MCF 10A (cell line): ENCODE measurements at regions not wholly inside any gene's neighbourhood (a gene's known extent, or its start where the extent isn't known, plus 50 kb on each side); places are given as distances from the start of the nearest gene placed in this dataset.

Experiments used
- BruUV-seq: library from RNA; stranded (reverse); fragments of 400-500 nt; replicated peaks from 2 replicates; lab custom pipeline; 2021; lab: Mats Ljungman, UMichigan
- CTCF ChIA-PET: fragments of 300-600 bp; sonication (Branson Sonifier 250); formaldehyde crosslinking; extraction: SDS; loops from one replicate; lab custom pipeline; 2021; ENCODE audit warnings: antibody characterized with exemption, inconsistent platforms; lab: Yijun Ruan, JAX
- POLR2A ChIA-PET: fragments of 300-600, 350-650 bp; sonication (Branson Sonifier 250); formaldehyde crosslinking; extraction: SDS; loops from one replicate; lab custom pipeline; 2020; ENCODE audit warnings: antibody characterized with exemption, inconsistent platforms; lab: Yijun Ruan, JAX
- DNase-seq: peaks from one replicate; pipeline ENCODE4 v3.0.0-alpha.2; 2018; ENCODE audit not compliant: unreplicated experiment
- H3K27ac Mint-ChIP-seq: one replicate; pipeline ENCODE4 v1.8.0; 2022; ENCODE audit warnings: mild to moderate bottlenecking, low read depth, mixed read lengths; ENCODE audit not compliant: unreplicated experiment
- H3K27me3 Mint-ChIP-seq: one replicate; pipeline ENCODE4 v1.8.0; 2022; ENCODE audit warnings: mixed read lengths; ENCODE audit not compliant: insufficient read depth, unreplicated experiment
- H3K36me3 Mint-ChIP-seq: one replicate; pipeline ENCODE4 v1.8.0; 2022; ENCODE audit warnings: mild to moderate bottlenecking, moderate library complexity, mixed read lengths; ENCODE audit not compliant: insufficient read depth, unreplicated experiment
- H3K4me1 Mint-ChIP-seq: one replicate; pipeline ENCODE4 v1.8.0; 2022; ENCODE audit warnings: mixed read lengths; ENCODE audit not compliant: insufficient read depth, unreplicated experiment
- H3K4me3 Mint-ChIP-seq: one replicate; pipeline ENCODE4 v1.8.0; 2022; ENCODE audit warnings: mild to moderate bottlenecking, moderate library complexity, mixed read lengths; ENCODE audit not compliant: unreplicated experiment
- H3K9me3 Mint-ChIP-seq: one replicate; pipeline ENCODE4 v1.8.0; 2022; ENCODE audit warnings: mixed read lengths; ENCODE audit not compliant: unreplicated experiment
- CTCF ChIP-seq: fragments of 200-600 bp; IDR thresholded peaks from one replicate; pipeline ENCODE4 v1.8.0; 2022; ENCODE audit warnings: antibody characterized with exemption, mild to moderate bottlenecking; ENCODE audit not compliant: unreplicated experiment
- intact Hi-C: fragments of 100-400 bp; cut with micrococcal nuclease; formaldehyde crosslinking; loops from 2 replicates; pipeline ENCODE4 v1.14.1; 2022

- Mint-ChIP-seq H3K27me3 (no peaks in the 10 kb centered on the region), H3K4me1 (peaks cover 27% of the 10 kb centered on the region), H3K36me3 (no peaks in the 10 kb centered on the region), H3K4me3 (no peak overlapping the region), H3K27ac (peak overlapping the region; percentile 65), H3K9me3 (no peaks in the 10 kb centered on the region)
- no TSS peak for BruUV-seq
- TF ChIP-seq CTCF: no peak
- POLR2A ChIA-PET: interaction anchor here (1.1 to 1.8 kb wide), 2 partner anchors 57 to 146 kb away, joined by 6 to 7 read pairs; no protein-coding TSS in a partner anchor
- no peak for DNase-seq
- CTCF ChIA-PET: interaction anchor here (0.6 to 2.6 kb wide), 14 partner anchors 9 to 392 kb away, joined by 3 to 33 read pairs (median 4); partner anchors contain the start of gene HSD17B6
- intact Hi-C loops: loop anchor here (1.0 kb wide), 1 partner anchor 146 kb away; no protein-coding TSS in a partner anchor
Observed at GRCh38 chr12:56840922-56841321, 77.8 kb downstream of the HSD17B6 start.

DNA sequence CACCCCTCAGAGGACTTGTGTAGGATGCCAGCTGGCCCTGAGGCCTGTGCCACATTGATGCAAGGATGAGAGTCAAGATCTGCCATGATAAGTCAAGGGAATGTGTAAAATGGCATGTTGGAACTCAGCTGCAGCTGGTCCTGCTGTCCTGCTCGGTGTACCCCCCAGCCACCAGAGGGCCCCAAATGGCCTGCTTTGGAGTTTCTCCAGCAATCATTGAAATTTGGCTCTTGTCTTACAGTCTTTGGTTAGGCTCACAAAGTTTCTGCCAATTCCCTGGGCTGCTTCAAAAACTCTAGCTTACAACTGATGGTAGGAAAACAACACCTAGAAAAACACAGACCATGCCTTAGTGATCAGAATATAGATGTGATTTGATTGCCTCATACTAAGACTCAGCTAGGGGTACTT lies 76.8 kb downstream of the HSD17B6 start:
- ChIA-PET POLR2A (interaction anchor here (0.5 to 1.8 kb wide), 7 partner anchors 18 to 149 kb away, joined by 3 to 7 read pairs (median 6); no protein-coding TSS in a partner anchor), CTCF (interaction anchor here (0.6 to 2.6 kb wide), 23 partner anchors 9 to 393 kb away, joined by 3 to 33 read pairs (median 3); partner anchors contain the start of gene HSD17B6)
- DNase-seq: peak; percentile 71
- peak; percentile 54 for TF ChIP-seq CTCF
- Mint-ChIP-seq H3K9me3 (no peaks in the 10 kb centered on the region), H3K4me3 (no peak overlapping the region), H3K4me1 (peaks cover 30% of the 10 kb centered on the region), H3K27me3 (no peaks in the 10 kb centered on the region), H3K27ac (no peak overlapping the region), H3K36me3 (no peaks in the 10 kb centered on the region)
- no TSS peak for BruUV-seq
- intact Hi-C loops: loop anchor here (1.0 to 5.0 kb wide), 2 partner anchors 83 to 147 kb away; no protein-coding TSS in a partner anchor

GRCh38 chr12:56839489-56839848 lies 76.3 kb downstream of the HSD17B6 start:
- Mint-ChIP-seq H3K9me3 (no peaks in the 10 kb centered on the region), H3K4me3 (no peak overlapping the region), H3K27me3 (no peaks in the 10 kb centered on the region), H3K4me1 (peaks cover 30% of the 10 kb centered on the region), H3K27ac (no peak overlapping the region), H3K36me3 (no peaks in the 10 kb centered on the region)
- DNase-seq: no peak
- intact Hi-C loops: loop anchor here (5.0 kb wide), 1 partner anchor 82 kb away; no protein-coding TSS in a partner anchor
- CTCF ChIA-PET: interaction anchor here (0.6 to 2.6 kb wide), 8 partner anchors 50 to 162 kb away, joined by 3 to 33 read pairs (median 3); no protein-coding TSS in a partner anchor
- no peak for TF ChIP-seq CTCF
- BruUV-seq: no TSS peak
- POLR2A ChIA-PET: interaction anchor here (1.1 to 1.8 kb wide), 5 partner anchors 30 to 149 kb away, joined by 4 to 7 read pairs (median 6); no protein-coding TSS in a partner anchor

DNA sequence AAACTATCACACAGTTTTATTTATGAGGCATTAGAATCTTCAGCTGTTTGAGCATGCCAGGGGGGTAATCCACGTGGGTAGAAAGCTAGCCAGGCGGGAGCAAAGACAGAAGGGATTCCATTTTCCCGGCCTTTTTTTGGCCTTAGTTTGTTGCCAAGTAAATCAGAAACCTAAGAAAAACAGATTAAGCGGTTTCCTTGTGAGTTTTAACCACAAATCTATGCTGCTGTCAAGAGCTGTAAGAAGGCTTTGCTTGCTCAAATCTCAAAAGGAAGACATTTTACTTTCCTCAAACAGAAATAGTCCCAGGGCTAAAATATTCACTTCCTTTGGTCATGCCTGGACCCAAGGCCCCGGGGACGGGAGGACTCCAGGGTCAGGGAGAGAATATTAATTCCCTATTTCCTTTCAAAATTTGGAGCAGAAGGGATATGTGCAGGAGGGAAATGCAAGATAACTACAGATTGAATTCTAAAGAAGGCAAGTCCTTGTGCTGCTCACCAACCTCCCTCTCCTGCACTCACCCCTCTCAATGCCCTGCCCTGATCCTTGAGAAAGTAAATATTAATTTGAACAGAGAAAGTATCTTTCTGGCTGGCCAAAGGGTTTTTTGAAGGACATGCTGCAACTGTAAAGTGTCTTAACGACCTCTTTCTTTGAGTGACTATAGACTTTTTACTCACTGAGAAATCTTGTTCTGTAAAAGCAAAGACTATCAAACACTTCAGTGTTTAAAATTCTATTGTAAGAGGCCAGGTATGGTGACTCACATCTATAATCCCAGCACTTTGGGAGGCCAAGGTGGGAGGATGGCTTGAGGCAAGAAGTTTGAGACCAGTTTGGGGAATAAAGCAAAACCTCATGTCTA lies 75.7 kb downstream of the HSD17B6 start:
- CTCF ChIA-PET: interaction anchor here (0.6 to 2.6 kb wide), 4 partner anchors 50 to 149 kb away, joined by 3 to 33 read pairs (median 3); no protein-coding TSS in a partner anchor
- Mint-ChIP-seq H3K27ac (no peak overlapping the region), H3K4me1 (peaks cover 30% of the 10 kb centered on the region), H3K27me3 (no peaks in the 10 kb centered on the region), H3K36me3 (no peaks in the 10 kb centered on the region), H3K4me3 (no peak overlapping the region), H3K9me3 (no peaks in the 10 kb centered on the region)
- intact Hi-C loops: loop anchor here (5.0 kb wide), 1 partner anchor 82 kb away; no protein-coding TSS in a partner anchor
- no TSS peak for BruUV-seq
- POLR2A ChIA-PET: interaction anchor here (1.1 kb wide), 1 partner anchor 150 kb away, joined by 7 read pairs; no protein-coding TSS in a partner anchor
- TF ChIP-seq CTCF: no peak
- no peak for DNase-seq
